ENCODE measurements at regions not wholly inside any gene's neighbourhood (a gene's known extent, or its start where the extent isn't known, plus 50 kb on each side); places are given as distances from the start of the nearest gene placed in this dataset.

DNA sequence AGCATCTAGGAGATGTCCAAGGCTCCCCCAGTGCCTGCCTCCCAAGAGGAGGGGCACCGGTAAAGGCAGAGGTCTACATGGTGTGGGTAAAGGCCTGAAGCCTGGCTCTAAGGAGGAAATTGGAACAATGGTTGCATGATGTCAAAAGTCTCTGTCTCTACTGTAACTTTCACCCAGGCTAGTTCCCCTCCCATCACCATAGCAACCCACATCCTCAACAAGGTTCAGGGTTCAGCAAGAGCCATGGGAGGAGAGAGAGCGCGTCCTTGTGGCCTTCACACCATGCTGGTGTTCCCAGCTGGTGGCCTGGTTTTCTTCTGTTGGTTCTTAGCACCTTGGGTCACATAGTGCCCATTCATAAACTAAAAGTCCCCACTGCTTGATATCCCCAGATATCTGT lies 196.7 kb upstream of the CDH5 start:
- DNase-seq: no peak

DNA sequence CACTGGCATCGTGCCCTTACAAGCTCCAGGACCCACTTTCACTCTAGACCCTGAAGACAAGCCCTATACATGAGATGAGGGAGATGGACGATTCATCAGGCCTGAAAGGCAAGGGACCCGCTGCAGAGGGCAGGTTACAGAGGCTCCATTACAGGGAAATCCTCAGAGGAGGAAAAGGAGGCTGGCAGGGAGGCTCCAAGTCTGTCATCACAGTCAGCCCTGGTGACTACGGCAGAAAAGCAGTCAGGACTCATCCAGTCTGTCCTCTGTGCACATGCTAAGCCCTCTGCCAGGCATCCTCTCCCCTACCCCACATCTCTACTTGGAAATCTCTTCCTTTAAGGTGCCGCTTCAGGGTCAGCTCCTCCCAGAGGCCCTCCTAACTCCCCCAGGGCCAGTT lies 197.7 kb upstream of the CDH5 start:
- DNase-seq: no peak

DNA sequence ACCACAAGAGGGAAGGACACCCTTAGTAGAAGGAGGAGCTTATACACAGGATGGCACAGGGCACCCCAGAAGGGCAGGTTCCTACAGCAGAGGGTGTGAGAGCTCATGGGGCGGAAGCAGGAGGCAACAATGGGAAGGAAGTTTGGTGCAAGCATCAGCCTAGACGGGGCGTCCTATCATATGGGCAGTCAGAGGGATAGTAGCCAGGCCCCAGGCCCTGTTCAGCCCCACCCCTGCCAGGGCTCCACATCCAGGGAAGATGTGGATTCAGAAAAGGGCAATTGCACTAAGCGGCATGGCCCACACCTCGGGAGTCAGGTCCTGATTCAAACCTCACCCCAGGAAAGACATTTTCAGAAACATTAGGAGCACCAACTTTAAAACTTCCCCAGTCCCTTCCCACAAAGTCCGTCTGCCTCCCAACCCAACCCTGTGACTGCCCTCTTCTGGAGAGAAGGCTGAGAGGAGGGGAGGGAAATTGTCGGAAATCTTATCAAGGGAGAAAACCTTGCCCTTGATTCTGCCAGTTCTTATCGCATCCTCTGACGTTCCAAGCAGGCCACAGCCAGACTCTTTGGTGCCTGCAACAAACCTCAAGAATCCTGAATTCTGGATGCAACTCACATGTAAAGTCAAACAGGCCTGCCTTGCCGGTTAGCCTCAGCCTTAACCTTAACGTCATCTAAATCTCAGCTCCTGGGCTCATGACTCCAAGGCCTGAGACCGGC lies 198.8 kb upstream of the CDH5 start:
- DNase-seq: no peak

DNA sequence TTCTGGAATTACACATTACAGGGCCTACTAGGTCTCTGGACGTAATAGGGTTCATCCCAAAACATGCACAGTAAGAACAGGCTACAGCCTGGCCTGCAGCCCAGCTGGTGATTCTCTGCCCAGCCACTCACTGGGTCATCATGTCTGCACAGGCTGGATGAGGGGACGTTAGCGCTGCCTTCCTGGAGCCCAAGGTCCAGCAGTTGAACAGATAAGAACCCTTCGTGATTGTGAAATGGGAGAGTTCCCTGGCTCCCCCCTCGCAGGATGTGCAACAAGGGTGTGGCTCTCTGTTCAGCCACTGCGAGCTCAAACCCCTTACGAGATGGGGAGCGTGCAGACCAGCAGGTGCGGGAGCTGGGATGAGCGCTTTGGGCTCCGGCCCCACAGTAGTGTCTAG lies 200.0 kb upstream of the CDH5 start:
- no peak for DNase-seq

DNA sequence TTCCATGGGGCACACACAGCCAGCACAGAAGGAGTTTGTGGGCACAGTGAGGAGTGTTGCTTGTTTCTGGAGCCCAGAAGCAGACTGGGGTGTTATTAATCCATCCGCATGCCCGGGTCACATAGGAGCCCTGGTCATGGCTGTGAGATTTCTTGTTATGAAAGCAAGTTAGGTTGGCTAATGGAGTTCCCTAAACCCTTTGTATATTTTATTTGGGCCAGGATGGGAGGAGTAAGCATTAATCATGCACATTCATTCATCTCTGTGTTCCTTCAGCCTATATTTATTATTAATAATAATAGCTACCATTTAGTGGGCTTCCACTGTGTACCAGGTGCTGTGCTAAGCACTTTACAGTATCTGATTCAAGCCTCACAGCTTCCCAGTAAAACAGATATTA lies 200.6 kb upstream of the CDH5 start:
- no peak for DNase-seq

DNA sequence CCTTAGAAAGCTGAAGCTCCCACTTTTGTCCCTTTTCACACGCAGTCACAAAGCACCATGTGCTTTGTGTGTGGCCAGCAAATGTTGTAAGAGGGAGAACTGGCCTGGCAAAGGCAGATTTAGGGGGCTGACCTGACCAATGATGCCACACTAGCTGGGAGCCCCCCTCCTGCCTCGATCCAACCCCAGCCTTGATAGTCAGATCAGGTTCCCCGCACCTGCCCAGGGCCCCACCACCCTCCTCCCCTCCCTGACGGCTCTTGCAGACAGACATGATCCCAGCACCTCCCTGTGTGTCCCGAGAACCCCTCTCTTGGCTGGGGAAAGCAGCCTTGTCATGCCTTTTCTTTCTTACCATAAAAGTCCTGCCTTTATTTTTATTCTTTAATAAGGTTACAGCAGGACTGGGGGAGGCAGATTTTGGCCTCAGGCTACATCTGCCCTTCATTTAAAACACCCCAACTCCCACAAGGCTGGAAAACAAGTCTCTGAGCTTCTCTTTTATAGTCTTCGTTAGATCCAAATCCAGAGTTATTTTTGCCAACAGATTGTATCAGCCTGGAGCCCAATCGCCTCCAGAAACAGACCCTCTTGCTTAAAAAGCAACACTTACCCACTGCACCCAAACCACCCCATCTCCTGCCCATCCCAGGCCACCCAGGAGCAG lies 201.8 kb upstream of the CDH5 start:
- DNase-seq: no peak

DNA sequence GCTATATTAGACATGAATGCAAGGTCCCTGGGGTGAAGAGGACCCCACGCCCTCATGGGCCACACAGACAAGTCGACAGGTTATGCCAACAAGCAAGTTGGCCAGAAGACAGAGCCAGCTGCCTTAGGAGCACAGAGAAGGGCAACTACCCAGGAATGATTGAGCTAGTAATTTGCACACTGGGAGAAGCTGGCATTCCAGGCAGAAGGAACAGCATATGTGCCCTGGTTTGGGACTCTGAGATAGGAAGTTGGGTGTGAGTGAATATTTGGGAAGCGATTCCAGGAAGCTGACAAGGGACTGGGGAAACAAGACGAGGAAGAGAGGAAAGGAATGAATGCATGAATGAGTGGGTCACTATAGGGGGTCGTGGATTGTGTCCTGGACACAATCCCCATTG lies 203.7 kb upstream of the CDH5 start:
- no peak for DNase-seq

DNA sequence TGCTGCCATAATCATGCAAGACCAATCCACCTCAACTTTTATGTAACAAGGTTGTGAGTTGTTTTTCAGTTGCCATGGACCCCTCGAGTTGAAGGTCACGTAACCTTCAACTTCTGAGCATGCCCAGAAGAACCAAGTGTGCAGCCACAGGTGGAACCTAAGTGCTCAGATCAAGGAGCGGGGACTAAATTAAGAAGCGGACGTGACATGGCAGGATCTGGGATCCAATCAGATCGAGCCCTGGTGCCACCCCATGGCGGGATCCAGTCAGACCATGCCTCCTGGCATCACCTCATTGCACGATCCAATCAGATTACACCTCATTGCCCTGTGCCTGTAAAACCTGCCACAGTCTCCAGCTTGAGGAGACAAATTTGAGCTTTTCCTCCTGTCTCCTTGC lies 204.5 kb upstream of the CDH5 start:
- DNase-seq: no peak

DNA sequence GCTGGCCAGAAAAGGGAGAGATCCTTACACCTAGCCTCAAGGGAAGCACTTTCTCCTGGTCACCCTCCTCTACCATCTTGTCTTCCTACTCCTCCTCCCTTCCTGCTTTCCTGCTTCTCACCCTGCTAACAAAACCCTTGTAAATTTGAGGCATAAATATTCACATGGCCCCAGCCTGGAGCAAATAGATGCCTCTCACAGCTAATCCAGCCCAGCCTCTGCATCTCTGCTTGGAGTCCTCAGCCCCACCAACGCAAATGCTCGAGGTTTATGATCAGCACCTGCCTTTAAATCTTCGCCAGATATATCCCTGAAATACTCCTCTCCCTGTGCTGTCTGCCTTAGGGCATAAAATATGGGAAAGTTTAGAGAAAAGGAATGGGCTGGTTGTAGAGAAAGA lies 205.2 kb upstream of the CDH5 start:
- DNase-seq: no peak

DNA sequence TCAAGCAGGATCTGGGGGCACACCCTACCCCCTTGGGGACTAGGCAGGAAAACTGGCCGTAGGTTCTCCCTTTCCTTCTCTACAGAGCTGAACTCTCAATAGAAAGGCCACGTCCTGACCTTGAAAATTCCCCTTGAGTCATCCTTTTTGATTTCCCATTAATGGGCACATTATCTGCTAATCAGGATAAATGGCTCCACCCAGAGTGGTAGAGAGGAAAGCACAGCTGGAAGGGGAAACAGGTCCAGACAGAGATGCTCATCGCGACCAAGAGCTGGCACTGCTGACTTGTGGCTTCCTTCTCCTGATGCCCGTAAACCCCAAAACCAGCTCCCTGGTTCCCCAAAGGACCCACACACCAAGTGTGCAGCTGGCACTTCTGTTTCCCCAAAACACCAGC lies 206.5 kb upstream of the CDH5 start:
- DNase-seq: no peak

DNA sequence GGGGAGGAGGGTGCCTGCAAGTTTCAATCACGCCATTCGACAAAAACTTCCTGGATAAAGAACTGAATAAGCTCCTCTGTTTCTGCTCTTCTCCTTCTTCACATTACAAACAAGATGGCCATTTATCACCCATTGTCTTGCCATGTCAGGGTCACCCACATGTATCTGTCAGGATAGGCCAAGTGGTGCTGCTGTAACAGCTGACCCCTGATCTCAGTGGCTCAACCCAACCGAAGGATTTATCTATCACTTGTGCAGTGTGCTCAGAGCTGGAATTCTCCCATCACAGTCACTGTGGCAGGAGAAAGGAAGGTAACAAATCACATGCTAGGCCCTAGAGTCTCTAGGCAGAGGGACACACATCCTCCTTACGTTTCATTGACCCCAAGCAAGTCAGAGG lies 210.0 kb upstream of the CDH5 start:
- no peak for DNase-seq

DNA sequence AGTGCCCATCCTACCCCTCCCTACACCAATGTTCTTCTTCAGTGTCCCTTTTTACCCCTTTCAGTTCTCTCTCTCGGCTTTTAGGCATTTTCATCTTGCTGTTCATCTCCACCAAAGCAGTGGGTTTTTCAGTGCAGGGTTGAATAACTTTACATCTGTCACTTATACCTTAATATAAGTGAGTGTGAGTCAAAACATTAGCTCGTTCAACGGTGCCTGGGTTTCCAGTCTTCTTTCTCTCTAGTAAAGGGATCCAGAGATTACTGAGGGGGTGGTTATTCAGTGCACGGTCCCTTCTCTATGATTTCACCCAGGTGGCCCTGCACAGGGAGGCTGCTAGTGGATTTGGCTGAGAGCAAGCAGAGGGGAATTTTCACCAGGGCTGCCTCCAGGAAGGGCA lies 210.6 kb upstream of the CDH5 start:
- no peak for DNase-seq

DNA sequence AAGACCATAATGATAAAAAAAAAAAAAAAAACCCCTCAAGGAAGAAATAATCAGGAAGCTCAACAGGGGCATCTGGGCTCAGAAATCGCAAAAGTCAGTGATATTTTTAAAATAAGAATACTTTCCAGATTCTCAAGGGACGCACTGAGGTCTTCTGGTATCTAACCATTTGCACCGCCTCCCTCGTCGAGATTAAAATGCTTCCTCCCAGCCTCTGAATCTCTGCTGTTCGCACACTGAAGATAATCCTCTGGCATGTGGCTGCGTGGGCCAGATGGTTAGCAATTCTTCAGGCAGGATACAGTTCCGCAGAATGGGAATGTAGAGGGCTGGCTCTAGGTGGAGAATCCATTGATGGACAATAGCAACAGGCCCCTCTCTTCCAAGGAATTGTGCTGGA lies 211.7 kb upstream of the CDH5 start:
- DNase-seq: no peak

DNA sequence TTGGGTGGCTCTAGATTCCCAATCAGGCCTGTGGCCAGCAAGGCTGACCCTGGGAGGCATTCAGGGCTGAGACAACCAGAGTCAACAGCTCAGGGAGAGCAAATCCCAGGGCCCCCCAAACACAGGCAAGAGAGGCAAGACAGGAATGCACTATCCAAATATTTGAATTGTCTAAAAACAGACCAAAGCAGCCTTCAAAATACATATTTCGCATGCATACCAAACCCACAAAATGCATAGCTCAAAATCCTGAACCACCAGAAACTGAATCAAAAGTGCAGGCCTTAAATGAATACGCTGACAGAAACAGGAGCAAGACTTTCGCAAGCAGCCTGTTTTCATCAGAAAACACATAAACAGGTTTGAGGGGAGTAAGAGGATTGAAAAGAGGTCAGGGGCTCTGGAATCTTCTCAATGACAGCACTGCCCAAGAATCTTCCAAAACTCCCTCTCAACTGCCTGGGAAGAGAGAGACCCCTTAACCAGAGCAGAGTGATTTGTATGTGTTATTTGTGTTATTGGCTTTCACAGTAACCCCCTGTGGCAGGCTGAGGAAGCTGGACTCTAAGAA lies 213.6 kb upstream of the CDH5 start:
- DNase-seq: no peak

DNA sequence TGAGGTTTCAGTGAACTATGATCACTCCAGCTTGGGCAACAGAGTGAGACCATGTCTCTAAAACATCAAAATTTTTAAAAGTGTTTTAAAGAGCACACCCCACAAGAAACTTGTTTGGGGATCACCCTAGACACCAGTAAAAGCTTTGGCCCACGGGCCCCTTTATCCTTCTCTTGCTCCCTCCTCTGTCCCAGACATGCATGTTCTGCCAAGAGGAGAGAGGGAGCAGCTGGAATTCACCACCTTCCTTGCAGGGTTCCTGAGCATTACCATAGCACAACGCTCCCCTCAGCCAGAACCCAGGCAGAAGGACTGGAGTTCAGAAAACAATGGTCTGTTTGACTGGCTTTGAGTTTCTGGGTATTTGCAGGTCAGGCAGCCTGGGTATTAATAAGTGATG lies 214.3 kb upstream of the CDH5 start:
- DNase-seq: no peak

DNA sequence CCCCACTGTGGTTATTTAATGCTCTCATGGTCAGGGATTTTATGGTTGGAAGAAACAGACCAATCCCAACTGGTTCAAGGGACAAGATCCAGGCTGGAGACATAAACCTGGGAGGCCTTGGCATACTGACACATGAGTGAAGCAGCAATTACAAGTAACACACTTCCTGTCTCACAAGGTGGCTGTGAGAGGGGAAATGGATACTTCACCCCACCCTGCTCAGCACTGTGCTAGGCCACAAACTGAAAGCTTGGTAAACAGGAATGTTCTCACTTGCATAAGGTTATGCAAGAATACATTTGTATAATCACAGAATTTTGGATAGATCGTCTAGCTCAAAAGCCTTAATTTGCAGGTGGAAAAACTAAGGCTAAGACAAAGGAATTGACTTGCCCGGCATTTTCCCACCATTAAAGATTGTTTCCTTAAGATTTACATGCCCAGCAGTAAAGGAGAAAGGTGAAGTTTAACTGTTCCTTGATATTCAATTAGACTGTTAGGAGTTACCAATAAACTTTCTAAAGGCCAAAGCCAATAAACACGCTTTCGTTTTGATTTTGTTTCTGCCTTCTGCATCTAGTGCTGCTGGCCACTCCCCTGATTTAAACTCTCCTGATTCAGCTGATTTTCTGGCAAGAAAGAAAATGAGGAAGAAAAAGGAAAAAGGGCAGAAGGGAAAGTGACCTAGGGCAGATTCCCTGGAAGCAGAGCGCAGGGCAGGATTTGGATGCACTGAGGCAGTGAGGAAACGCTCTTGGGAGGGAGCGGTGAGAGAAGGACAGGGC lies 215.6 kb upstream of the CDH5 start:
- DNase-seq: no peak

DNA sequence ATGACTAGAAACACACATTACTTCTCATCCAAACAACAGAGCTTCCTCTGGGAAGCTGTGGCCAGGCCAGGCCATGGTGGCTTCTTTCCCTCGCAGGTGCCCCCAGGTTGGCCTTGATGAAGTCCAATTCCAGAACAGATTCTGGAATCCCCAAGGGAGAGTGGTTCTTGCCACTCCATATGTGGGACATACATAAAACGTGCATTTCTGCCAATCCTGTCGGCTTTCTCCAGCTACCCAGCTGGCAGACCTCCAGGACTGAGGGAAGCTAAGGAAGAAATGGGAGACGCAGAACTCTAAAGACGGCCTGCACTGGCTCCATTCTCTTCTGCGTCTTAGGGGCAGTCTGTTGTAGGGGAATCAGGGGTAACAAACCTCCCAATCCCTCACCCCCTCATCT lies 219.2 kb upstream of the CDH5 start:
- DNase-seq: no peak

DNA sequence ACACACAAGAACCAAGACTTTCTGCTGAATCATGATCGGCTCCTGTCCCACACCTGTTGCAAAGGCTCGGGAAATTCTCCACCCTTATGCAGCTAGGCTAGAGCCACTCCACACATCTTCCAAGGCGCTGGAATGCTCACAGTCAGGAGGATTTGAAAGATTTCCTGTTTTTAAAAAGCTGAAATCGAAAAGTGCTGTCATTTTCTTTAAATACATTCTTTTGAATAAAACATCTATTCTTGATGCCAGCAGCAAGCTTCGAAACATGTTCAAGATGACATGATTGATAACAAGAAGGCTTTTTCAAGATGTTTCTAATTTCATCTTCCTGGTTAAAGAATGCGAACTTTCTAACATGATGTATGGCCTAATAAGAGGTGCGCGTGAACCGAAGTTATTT lies 219.7 kb upstream of the CDH5 start:
- DNase-seq: no peak

DNA sequence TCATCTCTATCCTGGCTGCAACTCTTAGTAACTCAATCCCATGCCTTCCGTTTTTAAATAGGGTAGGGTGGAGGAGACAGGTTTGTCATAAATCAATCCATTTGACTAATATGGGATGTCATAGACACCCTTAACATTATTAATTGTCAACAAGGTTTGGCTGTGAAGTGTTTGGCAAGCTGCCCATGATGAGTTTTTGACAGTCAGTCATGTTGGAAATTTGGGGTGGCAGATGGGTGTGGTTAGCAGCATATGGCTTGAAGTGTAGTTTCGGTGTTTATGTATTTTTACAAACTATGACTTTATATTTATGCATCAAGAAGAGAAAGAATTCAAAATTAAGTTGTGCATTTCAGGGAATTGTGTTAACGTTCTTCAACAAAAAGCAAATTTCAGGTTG lies 221.8 kb upstream of the CDH5 start:
- no peak for DNase-seq

DNA sequence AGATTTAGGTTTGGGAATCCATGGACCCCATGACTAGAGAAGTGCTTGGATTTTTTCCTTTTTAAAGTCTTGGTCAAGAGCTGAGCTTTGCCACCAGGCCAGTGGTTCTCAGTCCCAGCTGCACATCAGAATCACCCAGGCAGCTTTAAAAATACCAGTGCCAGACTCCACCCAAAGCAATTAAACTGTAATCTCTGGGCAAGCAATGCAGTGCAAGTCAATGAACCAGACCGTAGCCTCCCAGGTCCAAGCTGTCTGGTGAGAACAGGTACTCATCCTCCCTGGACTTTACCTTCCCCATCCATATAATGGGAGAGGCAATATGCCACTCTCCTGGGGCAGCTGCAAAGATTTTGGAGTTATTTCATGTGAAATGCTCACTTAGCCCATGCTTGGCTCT lies 223.1 kb upstream of the CDH5 start:
- no peak for DNase-seq

DNA sequence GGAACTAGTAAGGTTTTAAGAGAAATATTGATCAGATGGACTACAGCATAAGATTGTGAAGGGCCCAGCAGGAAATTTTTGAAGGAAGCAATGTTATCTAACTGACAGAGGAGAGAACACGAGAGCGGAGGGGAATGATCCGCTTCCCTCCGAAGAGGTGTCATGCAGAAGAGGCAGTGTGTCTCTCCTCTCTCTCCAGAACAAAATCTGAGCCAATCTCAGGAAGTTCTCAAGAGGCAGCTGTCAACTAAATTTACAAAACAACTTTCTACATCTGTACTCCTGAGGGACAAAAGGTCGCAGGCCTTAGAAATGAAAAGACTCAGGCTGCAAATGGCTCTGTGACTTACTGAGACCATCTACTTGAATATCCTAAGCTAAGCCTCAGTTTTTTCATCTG lies 224.6 kb upstream of the CDH5 start:
- no peak for DNase-seq

DNA sequence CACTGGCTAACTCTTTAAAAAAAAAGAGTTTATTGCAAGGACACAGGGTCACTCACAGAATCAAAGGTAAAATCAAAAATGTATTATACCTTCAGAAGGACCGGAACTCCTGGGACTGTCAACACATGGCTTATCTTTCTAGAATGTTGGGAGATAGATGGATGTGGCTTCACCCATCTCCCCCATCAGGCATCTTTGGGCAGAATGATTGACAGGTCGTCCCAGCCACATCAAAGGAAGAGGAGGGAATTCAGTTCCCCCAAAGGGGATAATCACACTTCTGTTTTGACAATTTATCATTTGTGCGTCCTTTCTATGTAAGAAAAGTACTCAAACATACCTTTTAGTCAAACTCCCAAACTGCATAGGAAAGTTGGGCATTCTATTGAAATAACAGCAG lies 228.6 kb upstream of the CDH5 start:
- no peak for DNase-seq

DNA sequence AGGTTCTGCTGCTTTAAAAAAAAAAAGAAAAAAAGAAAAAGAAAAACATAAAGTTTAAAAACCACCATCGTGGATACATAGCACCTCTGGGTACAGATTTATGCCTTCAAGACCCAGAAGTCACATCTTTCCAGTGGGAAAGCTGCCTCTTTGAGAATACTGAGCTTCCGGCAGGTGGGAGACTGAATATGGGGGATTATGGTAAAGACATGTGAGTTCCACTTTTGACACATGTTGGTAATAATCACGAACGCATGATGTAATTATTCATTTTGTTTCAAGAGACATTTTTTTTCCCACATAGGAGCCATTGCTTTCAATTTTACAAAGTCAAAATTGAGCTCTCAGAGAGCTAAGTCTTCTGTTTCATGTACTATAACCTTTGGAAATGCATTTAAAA lies 229.7 kb upstream of the CDH5 start:
- no peak for DNase-seq

DNA sequence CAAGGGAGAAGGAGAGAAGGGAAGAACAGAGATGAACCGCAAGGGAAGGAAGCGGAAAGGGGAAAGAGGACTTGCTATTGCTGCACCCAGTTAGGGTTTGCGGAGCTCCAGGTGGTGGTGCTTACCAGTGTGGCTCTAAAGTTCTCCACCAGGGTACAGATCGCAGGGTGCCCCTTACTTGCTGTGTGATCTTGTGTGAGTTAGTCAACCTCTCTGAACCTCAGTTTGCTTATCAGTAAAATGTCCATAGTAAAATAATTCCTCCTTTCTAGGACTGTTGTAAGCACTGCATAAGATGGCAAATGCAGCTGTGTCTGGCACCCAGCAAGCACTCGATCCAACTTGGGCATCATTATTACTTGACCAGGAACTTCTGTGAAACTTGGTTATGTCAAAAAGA lies 230.7 kb upstream of the CDH5 start:
- DNase-seq: no peak

All from NCI-H1092 treated with DMSO at 0.1 percent for 48 hours (cell line).